PC-3 (cell line): ENCODE measurements at regions not wholly inside any gene's neighbourhood (a gene's known extent, or its start where the extent isn't known, plus 50 kb on each side); places are given as distances from the start of the nearest gene placed in this dataset.
"Not testable (repeated sequence)": the region's sequence is repeated elsewhere in the genome, so short reads cannot be mapped to it uniquely, and the experiment has no call there.

Experiments
- EZH2 ChIP-seq: fragments of 300-600 bp; sonication (generic); IDR thresholded peaks from one replicate; pipeline ENCODE4 v1.6.1; 2017; ENCODE audit warnings: antibody characterized with exemption, mild to moderate bottlenecking, low read length; ENCODE audit not compliant: unreplicated experiment
- TF ChIP-seq, protein P1 (sequence below): fragments of 300-600 bp; sonication (generic); conservative IDR thresholded peaks from 2 replicates; pipeline ENCODE4 v1.5.1; 2017; ENCODE audit warnings: antibody characterized with exemption, low read depth, mild to moderate bottlenecking, low read length

- TF ChIP-seq EZH2 = not testable (repeated sequence)
- TF ChIP-seq, protein P1, sequence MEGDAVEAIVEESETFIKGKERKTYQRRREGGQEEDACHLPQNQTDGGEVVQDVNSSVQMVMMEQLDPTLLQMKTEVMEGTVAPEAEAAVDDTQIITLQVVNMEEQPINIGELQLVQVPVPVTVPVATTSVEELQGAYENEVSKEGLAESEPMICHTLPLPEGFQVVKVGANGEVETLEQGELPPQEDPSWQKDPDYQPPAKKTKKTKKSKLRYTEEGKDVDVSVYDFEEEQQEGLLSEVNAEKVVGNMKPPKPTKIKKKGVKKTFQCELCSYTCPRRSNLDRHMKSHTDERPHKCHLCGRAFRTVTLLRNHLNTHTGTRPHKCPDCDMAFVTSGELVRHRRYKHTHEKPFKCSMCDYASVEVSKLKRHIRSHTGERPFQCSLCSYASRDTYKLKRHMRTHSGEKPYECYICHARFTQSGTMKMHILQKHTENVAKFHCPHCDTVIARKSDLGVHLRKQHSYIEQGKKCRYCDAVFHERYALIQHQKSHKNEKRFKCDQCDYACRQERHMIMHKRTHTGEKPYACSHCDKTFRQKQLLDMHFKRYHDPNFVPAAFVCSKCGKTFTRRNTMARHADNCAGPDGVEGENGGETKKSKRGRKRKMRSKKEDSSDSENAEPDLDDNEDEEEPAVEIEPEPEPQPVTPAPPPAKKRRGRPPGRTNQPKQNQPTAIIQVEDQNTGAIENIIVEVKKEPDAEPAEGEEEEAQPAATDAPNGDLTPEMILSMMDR = not testable (repeated sequence)
Observed at GRCh38 chr16:32039919-32040318, 166.3 kb downstream of the ZNF267 start.
